AG10803 (cell line): ENCODE measurements at regions not wholly inside any gene's neighbourhood (a gene's known extent, or its start where the extent isn't known, plus 50 kb on each side); places are given as distances from the start of the nearest gene placed in this dataset.
A peak's percentile ranks its signal among the peaks of the same experiment; 100 is the strongest.
"Not testable (repeated sequence)": the region's sequence is repeated elsewhere in the genome, so short reads cannot be mapped to it uniquely, and the experiment has no call there.

Source experiments
- DNase-seq: peaks from one replicate; pipeline ENCODE4 v3.0.0; 2010; ENCODE audit warnings: low read depth
- H3K4me3 ChIP-seq: 2 replicates; pipeline ENCODE4 v1.5.1; 2011; ENCODE audit warnings: mild to moderate bottlenecking, low read length, control low read depth
- TF ChIP-seq, protein P1 (sequence below): conservative IDR thresholded peaks from 2 replicates; pipeline ENCODE4 v1.5.1; 2011; ENCODE audit warnings: mild to moderate bottlenecking, low read length, control low read depth, inconsistent platforms

- TF ChIP-seq, protein P1, sequence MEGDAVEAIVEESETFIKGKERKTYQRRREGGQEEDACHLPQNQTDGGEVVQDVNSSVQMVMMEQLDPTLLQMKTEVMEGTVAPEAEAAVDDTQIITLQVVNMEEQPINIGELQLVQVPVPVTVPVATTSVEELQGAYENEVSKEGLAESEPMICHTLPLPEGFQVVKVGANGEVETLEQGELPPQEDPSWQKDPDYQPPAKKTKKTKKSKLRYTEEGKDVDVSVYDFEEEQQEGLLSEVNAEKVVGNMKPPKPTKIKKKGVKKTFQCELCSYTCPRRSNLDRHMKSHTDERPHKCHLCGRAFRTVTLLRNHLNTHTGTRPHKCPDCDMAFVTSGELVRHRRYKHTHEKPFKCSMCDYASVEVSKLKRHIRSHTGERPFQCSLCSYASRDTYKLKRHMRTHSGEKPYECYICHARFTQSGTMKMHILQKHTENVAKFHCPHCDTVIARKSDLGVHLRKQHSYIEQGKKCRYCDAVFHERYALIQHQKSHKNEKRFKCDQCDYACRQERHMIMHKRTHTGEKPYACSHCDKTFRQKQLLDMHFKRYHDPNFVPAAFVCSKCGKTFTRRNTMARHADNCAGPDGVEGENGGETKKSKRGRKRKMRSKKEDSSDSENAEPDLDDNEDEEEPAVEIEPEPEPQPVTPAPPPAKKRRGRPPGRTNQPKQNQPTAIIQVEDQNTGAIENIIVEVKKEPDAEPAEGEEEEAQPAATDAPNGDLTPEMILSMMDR: no peak
- DNase-seq: peak; percentile 13
These were observed 65.7 kb upstream of the PPM1B start for GRCh38 chr2:44102790-44103562.

GRCh38 chr2:44103639-44104038, 65.0 kb upstream of the PPM1B start:
- no peak for DNase-seq
- TF ChIP-seq, protein P1: no peak

More at GRCh38 chr2:44102790-44103562, 65.7 kb upstream of the PPM1B start:
- H3K4me3 ChIP-seq: no peak overlapping the region

DNA sequence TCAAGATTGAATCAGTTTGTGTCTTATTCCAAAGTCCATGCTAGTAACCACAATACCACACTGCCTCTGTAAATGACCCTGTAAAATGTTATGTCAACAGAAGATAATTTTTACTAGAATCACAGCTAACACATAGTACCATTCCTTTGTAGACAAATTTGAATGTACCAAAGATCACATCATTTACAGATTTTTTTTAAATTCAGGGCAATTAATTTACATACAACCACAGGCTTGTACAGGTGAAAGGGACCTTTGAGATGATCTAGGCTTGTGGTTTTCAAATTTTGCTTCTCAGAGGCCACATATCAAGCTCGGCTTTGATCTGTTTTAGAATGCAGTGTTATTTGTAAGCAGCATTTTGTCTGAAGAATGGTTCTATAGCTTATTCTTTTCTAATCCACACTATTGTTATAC, 63.8 kb upstream of the PPM1B start:
- DNase-seq: no peak
- TF ChIP-seq, protein P1: no peak
- no peak overlapping the region for H3K4me3 ChIP-seq

More at GRCh38 chr2:44103639-44104038, 65.0 kb upstream of the PPM1B start:
- H3K4me3 ChIP-seq: no peak overlapping the region

- not testable (repeated sequence) for DNase-seq, H3K4me3 ChIP-seq
These were observed 62.2 kb upstream of the PPM1B start for GRCh38 chr2:44106509-44106908.

- DNase-seq: no peak
- H3K4me3 ChIP-seq: no peak overlapping the region
- TF ChIP-seq, protein P1: no peak
These were observed 61.5 kb upstream of the PPM1B start for GRCh38 chr2:44107086-44107740.

GRCh38 chr2:44107974-44108373, 60.7 kb upstream of the PPM1B start:
- TF ChIP-seq, protein P1: no peak
- H3K4me3 ChIP-seq: no peak overlapping the region
- peak; percentile 10 for DNase-seq

DNA sequence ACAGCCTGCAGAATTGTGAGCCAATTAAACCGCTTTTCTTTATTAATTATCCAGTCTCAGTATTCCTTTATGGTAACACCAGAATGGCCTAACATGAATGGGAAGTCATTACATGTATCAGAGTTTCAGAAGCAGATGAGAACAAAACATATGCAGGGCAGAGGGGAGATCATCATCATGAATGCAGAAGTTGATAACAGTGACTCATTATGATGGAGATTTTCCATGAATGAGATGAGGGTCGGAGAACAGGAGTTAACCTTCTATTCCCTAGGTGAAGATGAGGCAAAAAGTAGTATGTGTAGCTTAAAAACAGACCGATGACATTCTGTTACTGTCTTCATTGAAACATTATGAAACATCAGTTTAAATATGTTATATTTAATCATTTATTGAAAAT, 59.5 kb upstream of the PPM1B start:
- no peak overlapping the region for H3K4me3 ChIP-seq
- TF ChIP-seq, protein P1: no peak
- DNase-seq: no peak
